ENCODE measurements at regions not wholly inside any gene's neighbourhood (a gene's known extent, or its start where the extent isn't known, plus 50 kb on each side); places are given as distances from the start of the nearest gene placed in this dataset.

- Mint-ChIP-seq H3K36me3 (no peaks in the 10 kb centered on the region), H3K27ac (no peak overlapping the region), H3K9me3 (peaks cover 4% of the 10 kb centered on the region), H3K27me3 (no peaks in the 10 kb centered on the region), H3K4me1 (peaks cover 8% of the 10 kb centered on the region), H3K4me3 (no peak overlapping the region)
- no peak for ATAC-seq (ENCODE audit: low read depth)
- no peak for DNase-seq (ENCODE audit: low spot score in 2 of 2)
Measured at GRCh38 chr13:80048030-80048429, 292.9 kb downstream of the SPRY2 start.

- ATAC-seq (ENCODE audit: low read depth), result no peak
- no peak for DNase-seq (ENCODE audit: low spot score in 2 of 2)
- Mint-ChIP-seq H3K4me1 (peaks cover 8% of the 10 kb centered on the region), H3K27ac (no peak overlapping the region), H3K36me3 (no peaks in the 10 kb centered on the region), H3K4me3 (no peak overlapping the region), H3K9me3 (peaks cover 4% of the 10 kb centered on the region), H3K27me3 (no peaks in the 10 kb centered on the region)
Measured at GRCh38 chr13:80047406-80047805, 293.5 kb downstream of the SPRY2 start.

- Mint-ChIP-seq H3K36me3 (no peaks in the 10 kb centered on the region), H3K27ac (no peak overlapping the region), H3K27me3 (no peaks in the 10 kb centered on the region), H3K4me3 (no peak overlapping the region), H3K9me3 (peaks cover 2% of the 10 kb centered on the region), H3K4me1 (peaks cover 15% of the 10 kb centered on the region)
- ATAC-seq (ENCODE audit: low read depth), result no peak
- DNase-seq (ENCODE audit: low spot score in 2 of 2), result no peak
Measured at GRCh38 chr13:80040981-80041317, 300.0 kb downstream of the SPRY2 start.

- H3K27me3 Mint-ChIP-seq, result no peaks in the 10 kb centered on the region
- H3K27ac Mint-ChIP-seq, result no peak overlapping the region
- peaks cover 2% of the 10 kb centered on the region for H3K9me3 Mint-ChIP-seq
- ATAC-seq (ENCODE audit: low read depth) (no peak), DNase-seq (ENCODE audit: low spot score in 2 of 2) (no peak)
- peaks cover 15% of the 10 kb centered on the region for H3K4me1 Mint-ChIP-seq
- no peaks in the 10 kb centered on the region for H3K36me3 Mint-ChIP-seq
- no peak overlapping the region for H3K4me3 Mint-ChIP-seq
Measured at GRCh38 chr13:80040196-80040980, 300.5 kb downstream of the SPRY2 start.

GRCh38 chr13:80039000-80039399 lies 301.9 kb downstream of the SPRY2 start:
- no peaks in the 10 kb centered on the region for H3K27me3 Mint-ChIP-seq
- DNase-seq (ENCODE audit: low spot score in 2 of 2), result peak in 1 of 2 donors; percentile 2
- no peak overlapping the region for H3K27ac Mint-ChIP-seq
- H3K4me1 Mint-ChIP-seq, result peaks cover 15% of the 10 kb centered on the region
- H3K9me3 Mint-ChIP-seq, result no peaks in the 10 kb centered on the region
- no peak overlapping the region for H3K4me3 Mint-ChIP-seq
- peak; percentile 70 for ATAC-seq (ENCODE audit: low read depth)
- H3K36me3 Mint-ChIP-seq, result no peaks in the 10 kb centered on the region

GRCh38 chr13:80038371-80038770 lies 302.6 kb downstream of the SPRY2 start:
- Mint-ChIP-seq H3K27ac (no peak overlapping the region), H3K36me3 (no peaks in the 10 kb centered on the region), H3K4me1 (peaks cover 15% of the 10 kb centered on the region)

GRCh38 chr13:80037505-80037888 lies 303.4 kb downstream of the SPRY2 start:
- ATAC-seq (ENCODE audit: low read depth), result no peak
- DNase-seq (ENCODE audit: low spot score in 2 of 2), result no peak

More at GRCh38 chr13:80038371-80038770, 302.6 kb downstream of the SPRY2 start:
- no peaks in the 10 kb centered on the region for H3K27me3 Mint-ChIP-seq
- ATAC-seq (ENCODE audit: low read depth), result no peak
- no peaks in the 10 kb centered on the region for H3K9me3 Mint-ChIP-seq
- H3K4me3 Mint-ChIP-seq, result no peak overlapping the region
- DNase-seq (ENCODE audit: low spot score in 2 of 2), result no peak

GRCh38 chr13:80036845-80037504 lies 304.0 kb downstream of the SPRY2 start:
- Mint-ChIP-seq H3K4me3 (no peak overlapping the region), H3K27ac (no peak overlapping the region)

More at GRCh38 chr13:80037505-80037888, 303.4 kb downstream of the SPRY2 start:
- Mint-ChIP-seq H3K9me3 (no peaks in the 10 kb centered on the region), H3K27ac (no peak overlapping the region), H3K27me3 (no peaks in the 10 kb centered on the region), H3K4me1 (peaks cover 15% of the 10 kb centered on the region), H3K4me3 (no peak overlapping the region), H3K36me3 (no peaks in the 10 kb centered on the region)

GRCh38 chr13:80035096-80035495 lies 305.8 kb downstream of the SPRY2 start:
- Mint-ChIP-seq H3K4me1 (peaks cover 15% of the 10 kb centered on the region), H3K36me3 (no peaks in the 10 kb centered on the region), H3K4me3 (no peak overlapping the region), H3K27ac (no peak overlapping the region), H3K9me3 (no peaks in the 10 kb centered on the region), H3K27me3 (no peaks in the 10 kb centered on the region)
- ATAC-seq (ENCODE audit: low read depth) (no peak), DNase-seq (ENCODE audit: low spot score in 2 of 2) (no peak)

More at GRCh38 chr13:80036845-80037504, 304.0 kb downstream of the SPRY2 start:
- ATAC-seq (ENCODE audit: low read depth) (peak; percentile 86), DNase-seq (ENCODE audit: low spot score in 2 of 2) (peak in 1 of 2 donors; percentile 11)
- Mint-ChIP-seq H3K9me3 (no peaks in the 10 kb centered on the region), H3K27me3 (no peaks in the 10 kb centered on the region), H3K4me1 (peaks cover 15% of the 10 kb centered on the region), H3K36me3 (no peaks in the 10 kb centered on the region)

- Mint-ChIP-seq H3K4me1 (peaks cover 13% of the 10 kb centered on the region), H3K4me3 (no peak overlapping the region), H3K27ac (no peak overlapping the region), H3K27me3 (no peaks in the 10 kb centered on the region), H3K9me3 (no peaks in the 10 kb centered on the region), H3K36me3 (no peaks in the 10 kb centered on the region)
- no peak for DNase-seq (ENCODE audit: low spot score in 2 of 2)
- no peak for ATAC-seq (ENCODE audit: low read depth)
Measured at GRCh38 chr13:80033951-80034350, 307.0 kb downstream of the SPRY2 start.

GRCh38 chr13:80033286-80033685 lies 307.6 kb downstream of the SPRY2 start:
- peaks cover 10% of the 10 kb centered on the region for H3K4me1 Mint-ChIP-seq
- H3K27ac Mint-ChIP-seq, result no peak overlapping the region
- H3K9me3 Mint-ChIP-seq, result no peaks in the 10 kb centered on the region
- no peak overlapping the region for H3K4me3 Mint-ChIP-seq
- no peak for ATAC-seq (ENCODE audit: low read depth)
- H3K36me3 Mint-ChIP-seq, result no peaks in the 10 kb centered on the region
- no peak for DNase-seq (ENCODE audit: low spot score in 2 of 2)
- H3K27me3 Mint-ChIP-seq, result no peaks in the 10 kb centered on the region

GRCh38 chr13:80030491-80030890 lies 310.4 kb downstream of the SPRY2 start:
- Mint-ChIP-seq H3K4me3 (no peak overlapping the region), H3K9me3 (no peaks in the 10 kb centered on the region), H3K27me3 (no peaks in the 10 kb centered on the region), H3K36me3 (no peaks in the 10 kb centered on the region), H3K4me1 (no peaks in the 10 kb centered on the region), H3K27ac (no peak overlapping the region)
- DNase-seq (ENCODE audit: low spot score in 2 of 2), result no peak
- ATAC-seq (ENCODE audit: low read depth), result no peak

- Mint-ChIP-seq H3K4me1 (no peaks in the 10 kb centered on the region), H3K27ac (no peak overlapping the region), H3K9me3 (no peaks in the 10 kb centered on the region)
Measured at GRCh38 chr13:80029170-80029569, 311.8 kb downstream of the SPRY2 start.

GRCh38 chr13:80022146-80022545 lies 318.8 kb downstream of the SPRY2 start:
- peaks cover under 1% of the 10 kb centered on the region for H3K9me3 Mint-ChIP-seq
- H3K27me3 Mint-ChIP-seq, result peaks cover 2% of the 10 kb centered on the region

More at GRCh38 chr13:80029170-80029569, 311.8 kb downstream of the SPRY2 start:
- Mint-ChIP-seq H3K36me3 (no peaks in the 10 kb centered on the region), H3K27me3 (no peaks in the 10 kb centered on the region), H3K4me3 (no peak overlapping the region)
- no peak for DNase-seq (ENCODE audit: low spot score in 2 of 2)
- no peak for ATAC-seq (ENCODE audit: low read depth)

More at GRCh38 chr13:80022146-80022545, 318.8 kb downstream of the SPRY2 start:
- Mint-ChIP-seq H3K36me3 (no peaks in the 10 kb centered on the region), H3K27ac (no peak overlapping the region), H3K4me1 (no peaks in the 10 kb centered on the region), H3K4me3 (no peak overlapping the region)
- no peak for DNase-seq (ENCODE audit: low spot score in 2 of 2)
- ATAC-seq (ENCODE audit: low read depth), result no peak

Data from memory B cell (primary cell).